ENCODE measurements at regions not wholly inside any gene's neighbourhood (a gene's known extent, or its start where the extent isn't known, plus 50 kb on each side); places are given as distances from the start of the nearest gene placed in this dataset.
A peak's percentile ranks its signal among the peaks of the same experiment; 100 is the strongest.

DNA sequence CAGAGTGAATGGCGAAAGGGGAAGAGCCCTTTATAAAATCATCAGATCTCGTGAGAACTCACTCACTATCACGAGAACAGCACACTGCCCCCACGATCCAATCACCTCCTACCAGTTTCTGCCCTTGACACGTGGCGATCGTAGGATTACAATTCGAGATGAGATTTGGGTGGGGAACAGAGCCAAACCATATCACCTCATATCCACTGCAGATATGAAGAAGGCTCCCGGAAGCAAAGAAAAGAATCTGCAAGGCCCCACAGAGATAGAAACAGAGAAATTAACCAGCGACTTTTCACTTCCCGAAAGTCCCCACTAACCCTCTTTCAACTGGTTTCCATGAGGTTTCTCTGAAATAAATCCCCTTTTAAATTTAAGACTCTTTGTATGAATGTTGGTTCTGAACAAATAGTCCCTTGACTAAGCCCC lies 86.2 kb upstream of the IRF2BP2 start:
- H3K27me3 Mint-ChIP-seq (ENCODE audit: unreplicated experiment) = peaks cover 22% of the 10 kb centered on the region
- no peak overlapping the region for H3K4me3 Mint-ChIP-seq (ENCODE audit: unreplicated experiment)
- TF ChIP-seq, protein P1, sequence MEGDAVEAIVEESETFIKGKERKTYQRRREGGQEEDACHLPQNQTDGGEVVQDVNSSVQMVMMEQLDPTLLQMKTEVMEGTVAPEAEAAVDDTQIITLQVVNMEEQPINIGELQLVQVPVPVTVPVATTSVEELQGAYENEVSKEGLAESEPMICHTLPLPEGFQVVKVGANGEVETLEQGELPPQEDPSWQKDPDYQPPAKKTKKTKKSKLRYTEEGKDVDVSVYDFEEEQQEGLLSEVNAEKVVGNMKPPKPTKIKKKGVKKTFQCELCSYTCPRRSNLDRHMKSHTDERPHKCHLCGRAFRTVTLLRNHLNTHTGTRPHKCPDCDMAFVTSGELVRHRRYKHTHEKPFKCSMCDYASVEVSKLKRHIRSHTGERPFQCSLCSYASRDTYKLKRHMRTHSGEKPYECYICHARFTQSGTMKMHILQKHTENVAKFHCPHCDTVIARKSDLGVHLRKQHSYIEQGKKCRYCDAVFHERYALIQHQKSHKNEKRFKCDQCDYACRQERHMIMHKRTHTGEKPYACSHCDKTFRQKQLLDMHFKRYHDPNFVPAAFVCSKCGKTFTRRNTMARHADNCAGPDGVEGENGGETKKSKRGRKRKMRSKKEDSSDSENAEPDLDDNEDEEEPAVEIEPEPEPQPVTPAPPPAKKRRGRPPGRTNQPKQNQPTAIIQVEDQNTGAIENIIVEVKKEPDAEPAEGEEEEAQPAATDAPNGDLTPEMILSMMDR (IDR thresholded peaks at IDR 0.05; ENCODE audit: partially characterized antibody, unreplicated experiment) = no peak
- no peak overlapping the region for H3K27ac Mint-ChIP-seq (ENCODE audit: unreplicated experiment)
- peaks cover 21% of the 10 kb centered on the region for H3K9me3 Mint-ChIP-seq (ENCODE audit: unreplicated experiment)
- H3K4me1 Mint-ChIP-seq (ENCODE audit: low read depth, unreplicated experiment) = peaks cover 29% of the 10 kb centered on the region
- DNase-seq = no peak
- H3K36me3 Mint-ChIP-seq (ENCODE audit: unreplicated experiment) = no peaks in the 10 kb centered on the region

DNA sequence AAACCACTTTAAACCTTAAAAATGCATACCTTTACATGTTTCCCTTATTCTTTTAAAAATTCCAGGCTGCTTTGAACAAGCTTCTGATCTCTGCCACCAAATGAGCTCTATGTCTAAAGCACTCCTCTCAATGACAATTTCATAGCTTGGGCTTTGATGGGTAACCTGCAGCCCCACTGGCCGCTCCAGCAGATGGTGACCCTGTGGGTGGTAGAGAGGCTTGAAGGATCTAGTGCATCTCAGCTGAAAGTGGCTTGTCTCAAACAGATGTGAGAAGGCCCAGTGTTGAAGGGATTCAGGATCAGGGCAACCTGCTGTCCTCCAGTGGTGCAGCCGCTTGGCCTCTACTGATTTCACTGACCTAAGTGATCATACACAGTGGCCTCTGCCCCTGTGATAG lies 84.7 kb upstream of the IRF2BP2 start:
- Mint-ChIP-seq H3K27me3 (ENCODE audit: unreplicated experiment) (peaks cover 10% of the 10 kb centered on the region), H3K4me1 (ENCODE audit: low read depth, unreplicated experiment) (peaks cover 15% of the 10 kb centered on the region), H3K4me3 (ENCODE audit: unreplicated experiment) (no peak overlapping the region), H3K36me3 (ENCODE audit: unreplicated experiment) (no peaks in the 10 kb centered on the region), H3K9me3 (ENCODE audit: unreplicated experiment) (peaks cover 10% of the 10 kb centered on the region), H3K27ac (ENCODE audit: unreplicated experiment) (no peak overlapping the region)
- DNase-seq = no peak
- TF ChIP-seq, protein P1 (IDR thresholded peaks at IDR 0.05; ENCODE audit: partially characterized antibody, unreplicated experiment) = no peak

DNA sequence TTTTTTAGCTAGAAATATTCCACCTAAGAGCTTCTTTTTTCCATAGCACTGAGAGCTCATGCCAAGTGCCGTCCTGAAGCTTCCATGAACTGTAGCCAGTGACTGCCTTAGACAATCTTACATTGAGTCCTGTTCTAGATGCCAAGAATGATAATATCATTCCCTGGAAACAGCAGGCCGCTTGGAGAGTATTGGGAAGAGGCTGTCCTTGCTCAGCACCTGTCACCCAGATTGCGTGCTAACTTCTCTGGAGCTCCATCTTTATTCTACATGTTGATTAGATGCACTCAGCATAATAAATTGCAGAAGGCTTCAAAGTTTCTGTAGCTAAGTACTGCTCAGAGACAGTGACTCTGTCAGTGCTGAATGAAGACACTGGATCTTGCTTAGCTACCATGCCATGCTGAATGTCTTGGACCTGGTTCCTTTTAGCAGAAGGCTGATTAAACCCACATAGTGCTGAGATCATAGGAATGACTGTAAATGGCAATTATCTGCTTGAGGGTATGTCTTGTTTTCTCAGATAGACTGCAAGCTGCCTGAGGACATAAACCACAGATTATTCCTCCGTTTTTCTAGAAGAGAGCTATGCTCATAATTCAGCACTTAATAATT lies 83.1 kb upstream of the IRF2BP2 start:
- no peaks in the 10 kb centered on the region for H3K36me3 Mint-ChIP-seq (ENCODE audit: unreplicated experiment)
- peaks cover 6% of the 10 kb centered on the region for H3K27me3 Mint-ChIP-seq (ENCODE audit: unreplicated experiment)
- no peak overlapping the region for H3K4me3 Mint-ChIP-seq (ENCODE audit: unreplicated experiment)
- peaks cover 2% of the 10 kb centered on the region for H3K9me3 Mint-ChIP-seq (ENCODE audit: unreplicated experiment)
- no peak for DNase-seq
- peaks cover 8% of the 10 kb centered on the region for H3K4me1 Mint-ChIP-seq (ENCODE audit: low read depth, unreplicated experiment)
- no peak overlapping the region for H3K27ac Mint-ChIP-seq (ENCODE audit: unreplicated experiment)
- TF ChIP-seq, protein P1 (IDR thresholded peaks at IDR 0.05; ENCODE audit: partially characterized antibody, unreplicated experiment) = no peak

DNA sequence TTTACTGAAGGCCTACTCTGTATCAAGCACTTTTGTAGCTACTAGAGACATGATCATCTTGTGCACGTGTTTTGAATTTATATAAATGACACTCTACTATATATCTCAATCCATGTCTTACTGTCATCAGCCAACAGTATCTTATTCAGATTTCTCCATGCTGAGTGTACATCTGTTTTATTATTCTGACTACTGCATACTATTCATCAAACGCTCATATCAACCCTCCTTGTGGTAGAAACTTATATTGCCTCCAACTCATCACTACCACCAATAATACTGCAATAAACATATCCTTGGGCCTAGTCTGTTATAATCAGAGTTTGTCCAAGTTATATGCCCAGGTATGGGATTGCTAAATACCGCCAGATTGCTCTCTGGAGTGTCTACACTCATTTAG lies 81.6 kb upstream of the IRF2BP2 start:
- Mint-ChIP-seq H3K36me3 (ENCODE audit: unreplicated experiment) (no peaks in the 10 kb centered on the region), H3K9me3 (ENCODE audit: unreplicated experiment) (peaks cover 2% of the 10 kb centered on the region), H3K4me1 (ENCODE audit: low read depth, unreplicated experiment) (peaks cover 6% of the 10 kb centered on the region), H3K27ac (ENCODE audit: unreplicated experiment) (no peak overlapping the region), H3K27me3 (ENCODE audit: unreplicated experiment) (peaks cover 2% of the 10 kb centered on the region), H3K4me3 (ENCODE audit: unreplicated experiment) (no peak overlapping the region)
- DNase-seq = no peak
- TF ChIP-seq, protein P1 (IDR thresholded peaks at IDR 0.05; ENCODE audit: partially characterized antibody, unreplicated experiment) = peak; percentile 30

DNA sequence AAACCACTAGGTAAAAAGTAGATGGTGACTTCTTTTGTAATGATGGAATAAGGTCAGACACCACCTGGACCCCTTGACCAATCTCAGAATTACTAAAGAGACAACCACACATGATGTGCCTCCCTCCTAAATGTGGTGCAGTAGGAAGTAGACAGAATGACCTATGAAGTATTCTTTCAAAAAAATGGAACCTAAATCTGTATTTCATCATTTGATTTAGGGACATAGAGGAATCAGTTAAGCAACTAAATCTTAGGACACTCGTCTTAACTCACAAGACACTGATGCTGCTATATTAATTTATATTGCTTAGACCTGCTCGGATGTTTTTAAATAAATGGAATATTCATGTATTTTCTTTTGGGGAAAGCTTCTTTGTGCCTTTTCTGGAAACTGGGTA lies 80.9 kb upstream of the IRF2BP2 start:
- peaks cover 6% of the 10 kb centered on the region for H3K4me1 Mint-ChIP-seq (ENCODE audit: low read depth, unreplicated experiment)
- no peak overlapping the region for H3K27ac Mint-ChIP-seq (ENCODE audit: unreplicated experiment)
- peaks cover 3% of the 10 kb centered on the region for H3K36me3 Mint-ChIP-seq (ENCODE audit: unreplicated experiment)
- peaks cover 3% of the 10 kb centered on the region for H3K9me3 Mint-ChIP-seq (ENCODE audit: unreplicated experiment)
- no peak overlapping the region for H3K4me3 Mint-ChIP-seq (ENCODE audit: unreplicated experiment)
- peaks cover under 1% of the 10 kb centered on the region for H3K27me3 Mint-ChIP-seq (ENCODE audit: unreplicated experiment)
- no peak for DNase-seq
- TF ChIP-seq, protein P1 (IDR thresholded peaks at IDR 0.05; ENCODE audit: partially characterized antibody, unreplicated experiment) = no peak
